Calu3 (cell line): ENCODE measurements at regions not wholly inside any gene's neighbourhood (a gene's known extent, or its start where the extent isn't known, plus 50 kb on each side); places are given as distances from the start of the nearest gene placed in this dataset.

Source experiments
- BruUV-seq: library from RNA; stranded (reverse); fragments of 400-500 nt; replicated peaks from 2 replicates; lab custom pipeline; 2021; lab: Mats Ljungman, UMichigan
- CTCF ChIA-PET: fragments of 300-600 bp; sonication (Branson Sonifier 250); formaldehyde crosslinking; loops from one replicate; lab custom pipeline; 2022; ENCODE audit warnings: antibody characterized with exemption; lab: Charles Lee
- DNase-seq: peaks from one replicate; pipeline ENCODE4 v3.0.0; 2022
- H3K27ac Mint-ChIP-seq: one replicate; pipeline ENCODE4 v1.8.0; 2022; ENCODE audit warnings: mixed read lengths; ENCODE audit not compliant: unreplicated experiment
- H3K27me3 Mint-ChIP-seq: one replicate; pipeline ENCODE4 v1.8.0; 2022; ENCODE audit warnings: mixed read lengths; ENCODE audit not compliant: unreplicated experiment
- H3K36me3 Mint-ChIP-seq: one replicate; pipeline ENCODE4 v1.8.0; 2022; ENCODE audit warnings: mild to moderate bottlenecking, moderate library complexity, mixed read lengths; ENCODE audit not compliant: insufficient read depth, unreplicated experiment
- H3K4me1 Mint-ChIP-seq: one replicate; pipeline ENCODE4 v1.8.0; 2022; ENCODE audit warnings: mild to moderate bottlenecking, low read depth, mixed read lengths; ENCODE audit not compliant: unreplicated experiment
- H3K4me3 Mint-ChIP-seq: one replicate; pipeline ENCODE4 v1.8.0; 2022; ENCODE audit warnings: mild to moderate bottlenecking, low read depth, moderate library complexity, mixed read lengths; ENCODE audit not compliant: unreplicated experiment
- H3K9me3 Mint-ChIP-seq: one replicate; pipeline ENCODE4 v1.8.0; 2022; ENCODE audit warnings: low read depth, mixed read lengths; ENCODE audit not compliant: unreplicated experiment
- intact Hi-C: fragments of 100-400 bp; cut with micrococcal nuclease; formaldehyde crosslinking; loops from one replicate; pipeline ENCODE4 v1.10.0; 2022; ENCODE audit not compliant: unreplicated experiment
- TF ChIP-seq, protein P1 (sequence below): fragments of 200-600 bp; IDR thresholded peaks from one replicate; pipeline ENCODE4 v1.8.0; 2022; ENCODE audit warnings: antibody characterized with exemption; ENCODE audit not compliant: unreplicated experiment

DNA sequence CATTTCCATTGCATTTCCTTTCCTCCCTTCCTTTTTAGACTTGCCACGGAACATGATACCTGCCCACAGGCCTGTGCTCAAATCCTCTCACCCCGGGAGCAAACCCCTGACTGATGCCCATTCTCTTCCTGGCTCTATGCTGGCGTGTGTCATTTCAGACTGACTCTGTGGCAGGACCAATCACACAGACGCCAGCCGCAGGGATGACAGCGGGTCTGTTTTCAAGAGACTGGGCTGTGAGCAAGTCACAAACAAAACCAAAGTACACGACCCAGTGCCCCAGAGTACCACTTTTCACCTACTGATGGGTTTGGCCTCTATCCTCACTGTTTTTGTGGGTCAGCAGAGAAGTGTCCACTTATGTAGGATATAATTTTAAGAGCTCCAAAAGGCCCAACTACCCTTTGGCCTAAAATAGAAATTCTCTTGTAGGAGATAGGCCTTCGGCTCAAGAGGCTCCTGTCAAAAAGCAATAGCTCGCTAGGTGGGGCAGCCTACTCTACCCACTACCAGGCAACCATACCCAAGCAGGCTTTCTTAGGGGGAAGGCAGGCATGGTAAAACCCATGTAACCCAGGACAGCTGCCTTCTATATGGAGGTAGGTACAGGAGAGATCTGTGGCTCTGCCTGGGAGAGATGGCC, 215.7 kb downstream of the CDC5L start:
- CTCF ChIA-PET: no interaction called here
- peaks cover 79% of the 10 kb centered on the region for H3K27me3 Mint-ChIP-seq
- H3K4me3 Mint-ChIP-seq: no peak overlapping the region
- DNase-seq: no peak
- TF ChIP-seq, protein P1, sequence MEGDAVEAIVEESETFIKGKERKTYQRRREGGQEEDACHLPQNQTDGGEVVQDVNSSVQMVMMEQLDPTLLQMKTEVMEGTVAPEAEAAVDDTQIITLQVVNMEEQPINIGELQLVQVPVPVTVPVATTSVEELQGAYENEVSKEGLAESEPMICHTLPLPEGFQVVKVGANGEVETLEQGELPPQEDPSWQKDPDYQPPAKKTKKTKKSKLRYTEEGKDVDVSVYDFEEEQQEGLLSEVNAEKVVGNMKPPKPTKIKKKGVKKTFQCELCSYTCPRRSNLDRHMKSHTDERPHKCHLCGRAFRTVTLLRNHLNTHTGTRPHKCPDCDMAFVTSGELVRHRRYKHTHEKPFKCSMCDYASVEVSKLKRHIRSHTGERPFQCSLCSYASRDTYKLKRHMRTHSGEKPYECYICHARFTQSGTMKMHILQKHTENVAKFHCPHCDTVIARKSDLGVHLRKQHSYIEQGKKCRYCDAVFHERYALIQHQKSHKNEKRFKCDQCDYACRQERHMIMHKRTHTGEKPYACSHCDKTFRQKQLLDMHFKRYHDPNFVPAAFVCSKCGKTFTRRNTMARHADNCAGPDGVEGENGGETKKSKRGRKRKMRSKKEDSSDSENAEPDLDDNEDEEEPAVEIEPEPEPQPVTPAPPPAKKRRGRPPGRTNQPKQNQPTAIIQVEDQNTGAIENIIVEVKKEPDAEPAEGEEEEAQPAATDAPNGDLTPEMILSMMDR: no peak
- H3K9me3 Mint-ChIP-seq: no peaks in the 10 kb centered on the region
- no TSS peak for BruUV-seq
- intact Hi-C loops: no loop called here
- no peaks in the 10 kb centered on the region for H3K36me3 Mint-ChIP-seq
- no peaks in the 10 kb centered on the region for H3K4me1 Mint-ChIP-seq
- no peak overlapping the region for H3K27ac Mint-ChIP-seq

DNA sequence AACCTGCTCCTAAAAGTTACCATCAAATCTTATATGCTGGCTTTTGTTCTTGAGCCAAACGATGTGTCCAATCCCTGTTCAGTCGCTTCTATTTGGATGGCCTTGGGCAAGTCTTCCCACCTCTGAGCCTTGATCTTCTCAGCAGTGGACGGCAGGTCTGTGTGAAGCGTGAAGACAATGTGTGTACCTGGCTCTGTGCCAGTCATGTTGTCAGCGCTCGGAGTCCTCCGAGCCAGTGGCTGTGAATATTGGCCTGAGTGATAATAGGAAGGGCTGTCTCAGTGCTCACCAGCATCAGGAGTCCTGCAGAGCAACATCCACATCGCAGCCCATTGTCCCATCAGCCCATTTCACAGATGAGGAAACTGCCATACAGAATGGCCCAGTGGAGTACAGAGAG, 219.0 kb downstream of the CDC5L start:
- no TSS peak for BruUV-seq
- TF ChIP-seq, protein P1: no peak
- intact Hi-C loops: no loop called here
- no peaks in the 10 kb centered on the region for H3K36me3 Mint-ChIP-seq
- no peaks in the 10 kb centered on the region for H3K9me3 Mint-ChIP-seq
- no peaks in the 10 kb centered on the region for H3K4me1 Mint-ChIP-seq
- no peak overlapping the region for H3K4me3 Mint-ChIP-seq
- no peak for DNase-seq
- CTCF ChIA-PET: no interaction called here
- peaks cover 82% of the 10 kb centered on the region for H3K27me3 Mint-ChIP-seq
- H3K27ac Mint-ChIP-seq: no peak overlapping the region

DNA sequence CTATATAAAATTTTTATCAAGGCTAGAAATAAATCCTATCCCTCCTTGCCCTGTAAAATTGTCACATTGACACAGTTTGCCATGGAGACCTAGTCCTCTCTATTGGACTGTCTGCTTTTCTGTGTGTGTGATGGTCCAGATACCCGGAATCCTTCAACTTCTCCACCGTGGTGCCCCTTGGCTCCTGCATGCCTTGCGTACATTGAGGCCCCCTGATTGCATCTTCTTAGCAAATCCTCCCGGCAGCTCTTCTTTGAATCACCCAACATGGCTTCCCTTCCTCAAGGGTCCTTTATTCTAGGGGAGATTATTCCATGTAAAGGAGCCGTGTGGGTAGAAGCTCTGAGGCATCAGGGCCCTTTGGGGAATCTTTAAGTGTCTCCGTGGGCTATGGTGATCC, 219.5 kb downstream of the CDC5L start:
- DNase-seq: no peak
- TF ChIP-seq, protein P1: no peak
- no TSS peak for BruUV-seq
- Mint-ChIP-seq H3K4me1 (no peaks in the 10 kb centered on the region), H3K4me3 (no peak overlapping the region), H3K27me3 (peaks cover 77% of the 10 kb centered on the region), H3K36me3 (no peaks in the 10 kb centered on the region), H3K27ac (no peak overlapping the region), H3K9me3 (no peaks in the 10 kb centered on the region)
- intact Hi-C loops: no loop called here
- CTCF ChIA-PET: no interaction called here

DNA sequence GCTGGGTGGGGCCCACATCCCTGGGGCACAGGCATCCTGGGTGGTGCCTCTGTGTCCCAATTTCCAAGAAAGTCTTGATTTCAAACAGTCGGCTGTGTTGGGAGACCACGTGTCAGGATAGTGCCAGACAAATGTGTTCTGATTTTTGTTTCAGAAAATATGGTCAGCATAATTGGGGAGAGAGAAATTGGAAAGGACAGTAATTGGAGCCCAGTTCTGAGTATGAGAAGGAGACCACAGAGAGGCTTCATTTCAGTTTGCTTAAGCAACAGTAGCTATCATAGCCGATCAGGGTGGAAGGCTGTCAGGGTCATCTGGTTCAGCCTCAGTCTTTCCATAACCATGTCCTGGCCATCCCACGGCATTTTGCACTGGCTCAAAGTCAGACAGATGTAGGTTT, 220.7 kb downstream of the CDC5L start:
- H3K27ac Mint-ChIP-seq: no peak overlapping the region
- CTCF ChIA-PET: no interaction called here
- no peak overlapping the region for H3K4me3 Mint-ChIP-seq

More for the DNA sequence above, 220.7 kb downstream of the CDC5L start:
- no peak for DNase-seq
- no TSS peak for BruUV-seq
- Mint-ChIP-seq H3K4me1 (no peaks in the 10 kb centered on the region), H3K9me3 (no peaks in the 10 kb centered on the region), H3K27me3 (peaks cover 77% of the 10 kb centered on the region), H3K36me3 (no peaks in the 10 kb centered on the region)
- TF ChIP-seq, protein P1: no peak
- intact Hi-C loops: no loop called here
